GM23338 (cell line): ENCODE measurements at regions not wholly inside any gene's neighbourhood (a gene's known extent, or its start where the extent isn't known, plus 50 kb on each side); places are given as distances from the start of the nearest gene placed in this dataset.

ENCODE experiments used
- CREB1 ChIP-seq: fragments of 250-450 bp; sonication (Bioruptor Pico); IDR thresholded peaks from 2 replicates; pipeline ENCODE4 v1.5.0; 2020; ENCODE audit warnings: low read depth, mild to moderate bottlenecking, moderate library complexity
- EZH2 ChIP-seq: fragments of 200-600 bp; sonication (generic); IDR thresholded peaks from one replicate; pipeline ENCODE4 v1.8.0; 2017; ENCODE audit warnings: antibody characterized with exemption, mild to moderate bottlenecking, low read depth; ENCODE audit not compliant: unreplicated experiment
- EZH2phosphoT487 ChIP-seq: fragments of 200-600 bp; sonication (generic); IDR thresholded peaks from one replicate; pipeline ENCODE4 v1.8.1; 2018; ENCODE audit warnings: antibody characterized with exemption; ENCODE audit not compliant: unreplicated experiment
- JUNB ChIP-seq: IDR thresholded peaks from one replicate; pipeline ENCODE4 v1.6.1; 2016; ENCODE audit warnings: antibody characterized with exemption; ENCODE audit not compliant: unreplicated experiment
- NANOG ChIP-seq: IDR thresholded peaks from 2 replicates; pipeline ENCODE4 v1.6.1; 2016; ENCODE audit warnings: antibody characterized with exemption, borderline replicate concordance
- POLR2AphosphoS5 ChIP-seq: IDR thresholded peaks from 2 replicates; pipeline ENCODE4 v1.6.1; 2016; ENCODE audit warnings: antibody characterized with exemption, low read depth
- REST ChIP-seq: IDR thresholded peaks from one replicate; pipeline ENCODE4 v1.6.1; 2018; ENCODE audit warnings: antibody characterized with exemption; ENCODE audit not compliant: unreplicated experiment
- STAT1 ChIP-seq: IDR thresholded peaks from one replicate; pipeline ENCODE4 v1.6.1; 2016; ENCODE audit warnings: antibody characterized with exemption; ENCODE audit not compliant: unreplicated experiment
- ZNF114 ChIP-seq: fragments of 250-450 bp; sonication (Bioruptor Pico); IDR thresholded peaks from 2 replicates; pipeline ENCODE4 v1.5.0; 2020; ENCODE audit warnings: mild to moderate bottlenecking, moderate library complexity
- ZNF331 ChIP-seq: fragments of 250-450 bp; sonication (Bioruptor Pico); IDR thresholded peaks from 2 replicates; pipeline ENCODE4 v1.5.0; 2020; ENCODE audit warnings: low read depth, mild to moderate bottlenecking, moderate library complexity
- ZNF462 ChIP-seq: fragments of 250-450 bp; sonication (Bioruptor Pico); IDR thresholded peaks from 2 replicates; pipeline ENCODE4 v1.5.0; 2020; ENCODE audit warnings: mild to moderate bottlenecking, moderate library complexity
- TF ChIP-seq, protein P1 (sequence below), 2 experiments: fragments of 200-600 bp in 1 of 2; sonication (generic) in 1 of 2; conservative IDR thresholded peaks; 2 replicates each; pipeline versions ENCODE4 v1.5.1 to v1.6.1; 2016 to 2017; ENCODE audit warnings: antibody characterized with exemption in 2 of 2, low read depth in 2 of 2, mild to moderate bottlenecking in 2 of 2, moderate library complexity in 1 of 2

GRCh38 chr2:33723329-33723728 lies 124.2 kb upstream of the FAM98A start:
- TF ChIP-seq, protein P1, sequence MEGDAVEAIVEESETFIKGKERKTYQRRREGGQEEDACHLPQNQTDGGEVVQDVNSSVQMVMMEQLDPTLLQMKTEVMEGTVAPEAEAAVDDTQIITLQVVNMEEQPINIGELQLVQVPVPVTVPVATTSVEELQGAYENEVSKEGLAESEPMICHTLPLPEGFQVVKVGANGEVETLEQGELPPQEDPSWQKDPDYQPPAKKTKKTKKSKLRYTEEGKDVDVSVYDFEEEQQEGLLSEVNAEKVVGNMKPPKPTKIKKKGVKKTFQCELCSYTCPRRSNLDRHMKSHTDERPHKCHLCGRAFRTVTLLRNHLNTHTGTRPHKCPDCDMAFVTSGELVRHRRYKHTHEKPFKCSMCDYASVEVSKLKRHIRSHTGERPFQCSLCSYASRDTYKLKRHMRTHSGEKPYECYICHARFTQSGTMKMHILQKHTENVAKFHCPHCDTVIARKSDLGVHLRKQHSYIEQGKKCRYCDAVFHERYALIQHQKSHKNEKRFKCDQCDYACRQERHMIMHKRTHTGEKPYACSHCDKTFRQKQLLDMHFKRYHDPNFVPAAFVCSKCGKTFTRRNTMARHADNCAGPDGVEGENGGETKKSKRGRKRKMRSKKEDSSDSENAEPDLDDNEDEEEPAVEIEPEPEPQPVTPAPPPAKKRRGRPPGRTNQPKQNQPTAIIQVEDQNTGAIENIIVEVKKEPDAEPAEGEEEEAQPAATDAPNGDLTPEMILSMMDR (conservative IDR thresholded peaks at IDR 0.05; ENCODE audit: low read depth in 2 of 2), result no peak
- TF ChIP-seq STAT1 (no peak), REST (no peak), EZH2 (no peak), POLR2AphosphoS5 (no peak), JUNB (no peak), EZH2phosphoT487 (no peak), CREB1 (CRISPR knock-in tag) (no peak), ZNF462 (CRISPR knock-in tag) (no peak), NANOG (no peak), ZNF114 (CRISPR knock-in tag) (no peak), ZNF331 (no peak)
